Thymus (tissue), 11 donors: ENCODE measurements at regions not wholly inside any gene's neighbourhood (a gene's known extent, or its start where the extent isn't known, plus 50 kb on each side); places are given as distances from the start of the nearest gene placed in this dataset.

ENCODE experiments used
- DNase-seq, 9 donors: peaks; one replicate each; pipeline ENCODE4 v3.0.0-alpha.2; 2013; ENCODE audit warnings: low spot score in 9 of 9, low read depth in 6 of 9, missing footprints in 1 of 9
- H3K27ac ChIP-seq, 2 donors: one replicate each; pipeline ENCODE4 v1.5.1; 2013; ENCODE audit warnings: control low read depth in 1 of 2, low read depth in 1 of 2, low read length in 1 of 2, mild to moderate bottlenecking in 1 of 2, moderate library complexity in 1 of 2
- H3K27me3 ChIP-seq, 2 donors: one replicate each; pipeline ENCODE4 v1.5.1; 2013; ENCODE audit warnings: low read length in 1 of 2; ENCODE audit not compliant: control insufficient read depth in 2 of 2, insufficient read depth in 1 of 2
- H3K36me3 ChIP-seq, 2 donors: one replicate each; pipeline ENCODE4 v1.5.1; 2013; ENCODE audit warnings: low read length in 1 of 2, mild to moderate bottlenecking in 1 of 2, moderate library complexity in 1 of 2; ENCODE audit not compliant: control insufficient read depth in 2 of 2, insufficient read depth in 2 of 2
- H3K4me1 ChIP-seq, 2 donors: one replicate each; pipeline ENCODE4 v1.5.1; 2013; ENCODE audit warnings: low read length in 2 of 2; ENCODE audit not compliant: control insufficient read depth in 2 of 2, insufficient read depth in 2 of 2
- H3K4me3 ChIP-seq, 2 donors: one replicate each; pipeline ENCODE4 v1.5.1; 2013; ENCODE audit warnings: low read length in 2 of 2, control low read depth in 1 of 2, mild to moderate bottlenecking in 1 of 2
- H3K9me3 ChIP-seq, 2 donors: one replicate each; pipeline ENCODE4 v1.5.1; 2013; ENCODE audit warnings: low read length in 1 of 2, mild to moderate bottlenecking in 1 of 2; ENCODE audit not compliant: control insufficient read depth in 2 of 2, insufficient read depth in 1 of 2
- WGBS: extraction: QIAGEN DNeasy Blood & Tissue Kit; methylation state at CpG from one replicate; pipeline ENCODE4 v1.1.7; 2013; 5-methylcytosine and 5-hydroxymethylcytosine counted together
- donor health status: healthy.

GRCh38 chr5:8956659-8957058, 589.2 kb downstream of the SEMA5A start:
- H3K27ac ChIP-seq: no peak overlapping the region
- H3K9me3 ChIP-seq: no peaks in the 10 kb centered on the region
- WGBS: 94% methylated on average over 2 of the region's 2 CpGs
- H3K4me1 ChIP-seq: no peaks in the 10 kb centered on the region
- H3K36me3 ChIP-seq: no peaks in the 10 kb centered on the region
- DNase-seq: no peak
- no peak overlapping the region for H3K4me3 ChIP-seq
- no peaks in the 10 kb centered on the region for H3K27me3 ChIP-seq

GRCh38 chr5:8958602-8959001, 587.3 kb downstream of the SEMA5A start:
- no peak for DNase-seq
- 71% methylated on average over 5 of the region's 5 CpGs for WGBS
- no peaks in the 10 kb centered on the region for H3K9me3 ChIP-seq
- H3K4me3 ChIP-seq: no peak overlapping the region
- H3K27ac ChIP-seq: no peak overlapping the region
- no peaks in the 10 kb centered on the region for H3K27me3 ChIP-seq
- H3K36me3 ChIP-seq: no peaks in the 10 kb centered on the region
- no peaks in the 10 kb centered on the region for H3K4me1 ChIP-seq

- H3K4me1 ChIP-seq: no peaks in the 10 kb centered on the region
- 86% methylated on average over 3 of the region's 3 CpGs for WGBS
- no peaks in the 10 kb centered on the region for H3K27me3 ChIP-seq
- no peak overlapping the region for H3K4me3 ChIP-seq
- H3K36me3 ChIP-seq: no peaks in the 10 kb centered on the region
- DNase-seq: no peak
- H3K9me3 ChIP-seq: no peaks in the 10 kb centered on the region
- no peak overlapping the region for H3K27ac ChIP-seq
Observed at GRCh38 chr5:8961219-8961618, 584.7 kb downstream of the SEMA5A start.

GRCh38 chr5:8961956-8962355, 583.9 kb downstream of the SEMA5A start:
- no peaks in the 10 kb centered on the region for H3K27me3 ChIP-seq
- H3K36me3 ChIP-seq: no peaks in the 10 kb centered on the region
- DNase-seq: no peak
- H3K4me1 ChIP-seq: no peaks in the 10 kb centered on the region
- WGBS: 75% methylated on average over 4 of the region's 4 CpGs
- H3K27ac ChIP-seq: no peak overlapping the region
- H3K4me3 ChIP-seq: no peak overlapping the region
- no peaks in the 10 kb centered on the region for H3K9me3 ChIP-seq

GRCh38 chr5:8981016-8981415, 564.9 kb downstream of the SEMA5A start:
- Histone ChIP-seq H3K4me3 (no peak overlapping the region), H3K36me3 (no peaks in the 10 kb centered on the region), H3K27ac (peak overlapping the region in 1 of 2 donors; percentile 53), H3K4me1 (no peaks in the 10 kb centered on the region), H3K27me3 (no peaks in the 10 kb centered on the region), H3K9me3 (no peaks in the 10 kb centered on the region)
- 93% methylated on average over 5 of the region's 5 CpGs for WGBS
- DNase-seq: no peak

- WGBS: 90% methylated on average over 1 of the region's 1 CpG
Observed at GRCh38 chr5:8981496-8981895, 564.4 kb downstream of the SEMA5A start.

GRCh38 chr5:8984386-8984785, 561.5 kb downstream of the SEMA5A start:
- no peaks in the 10 kb centered on the region for H3K36me3 ChIP-seq
- no peak overlapping the region for H3K27ac ChIP-seq
- 78% methylated on average over 4 of the region's 4 CpGs for WGBS
- H3K27me3 ChIP-seq: no peaks in the 10 kb centered on the region
- no peak for DNase-seq
- H3K4me3 ChIP-seq: no peak overlapping the region
- H3K9me3 ChIP-seq: no peaks in the 10 kb centered on the region
- no peaks in the 10 kb centered on the region for H3K4me1 ChIP-seq

More at GRCh38 chr5:8981496-8981895, 564.4 kb downstream of the SEMA5A start:
- Histone ChIP-seq H3K27ac (peak overlapping the region in 1 of 2 donors; percentile 53), H3K4me3 (no peak overlapping the region), H3K27me3 (no peaks in the 10 kb centered on the region), H3K9me3 (no peaks in the 10 kb centered on the region), H3K4me1 (no peaks in the 10 kb centered on the region), H3K36me3 (no peaks in the 10 kb centered on the region)
- no peak for DNase-seq
